Kidney (tissue), 13 donors: ENCODE measurements at regions not wholly inside any gene's neighbourhood (a gene's known extent, or its start where the extent isn't known, plus 50 kb on each side); places are given as distances from the start of the nearest gene placed in this dataset.

Experiments
- DNase-seq, 5 donors: peaks; one replicate each; pipeline ENCODE4 v3.0.0-alpha.2; 2013 to 2020
- FAIRE-seq: peaks from 2 replicates; lab custom pipeline; 2012; peaks lifted over from hg19 to GRCh38; lab: Jason Lieb, UNC
- H3K27ac ChIP-seq, 2 donors: one replicate each; pipeline ENCODE4 v1.7.0; 2013; ENCODE audit warnings: low read depth in 2 of 2, low read length in 2 of 2, inconsistent platforms in 1 of 2
- H3K27me3 ChIP-seq: one replicate; pipeline ENCODE4 v1.7.1; 2013; ENCODE audit warnings: low read length, inconsistent platforms; ENCODE audit not compliant: control insufficient read depth, insufficient read depth
- H3K36me3 ChIP-seq, 3 donors: one replicate each; pipeline versions ENCODE4 v1.7.0 to v1.7.1; 2013; ENCODE audit warnings: low read length in 3 of 3, control low read depth in 1 of 3, inconsistent platforms in 1 of 3; ENCODE audit not compliant: insufficient read depth in 3 of 3, control insufficient read depth in 2 of 3
- H3K4me1 ChIP-seq, 3 donors: one replicate each; pipeline versions ENCODE4 v1.7.0 to v1.7.1; 2013; ENCODE audit warnings: low read length in 3 of 3, inconsistent platforms in 1 of 3, low read depth in 1 of 3; ENCODE audit not compliant: control insufficient read depth in 2 of 3, insufficient read depth in 2 of 3
- H3K4me3 ChIP-seq, 3 donors: one replicate each; pipeline versions ENCODE4 v1.7.0 to v1.8.1; 2013; ENCODE audit warnings: low read length in 3 of 3, control low read depth in 1 of 3, inconsistent platforms in 1 of 3
- H3K9ac ChIP-seq, 3 donors: one replicate each; pipeline versions ENCODE4 v1.7.0 to v1.7.1; 2013; ENCODE audit warnings: low read length in 3 of 3, control low read depth in 1 of 3, inconsistent platforms in 1 of 3
- H3K9me3 ChIP-seq, 3 donors: one replicate each; pipeline versions ENCODE4 v1.7.0 to v1.7.1; 2013; ENCODE audit warnings: low read length in 3 of 3, control low read depth in 1 of 3, inconsistent platforms in 1 of 3; ENCODE audit not compliant: control insufficient read depth in 2 of 3, insufficient read depth in 1 of 3
- intact Hi-C: fragments of 100-400 bp; cut with DNase I; formaldehyde crosslinking; loops from one replicate; pipeline ENCODE4 v1.11.1; 2022
- TF ChIP-seq, protein P1 (sequence below): IDR thresholded peaks from 3 replicates; pipeline ENCODE4 v1.5.1; 2012; ENCODE audit warnings: mild to moderate bottlenecking, moderate library complexity, borderline replicate concordance; ENCODE audit not compliant: insufficient read depth; ENCODE audit errors: extremely low read depth
- donor health status: control.
- donor health status: control.
- donor health status: control.
- donor health status: control.
- donor health status: control.
- donor health status: DM: yes; HTN: yes; CAD: no.
- donor health status: Normal renal cell carcinoma (clear cell type).

DNA sequence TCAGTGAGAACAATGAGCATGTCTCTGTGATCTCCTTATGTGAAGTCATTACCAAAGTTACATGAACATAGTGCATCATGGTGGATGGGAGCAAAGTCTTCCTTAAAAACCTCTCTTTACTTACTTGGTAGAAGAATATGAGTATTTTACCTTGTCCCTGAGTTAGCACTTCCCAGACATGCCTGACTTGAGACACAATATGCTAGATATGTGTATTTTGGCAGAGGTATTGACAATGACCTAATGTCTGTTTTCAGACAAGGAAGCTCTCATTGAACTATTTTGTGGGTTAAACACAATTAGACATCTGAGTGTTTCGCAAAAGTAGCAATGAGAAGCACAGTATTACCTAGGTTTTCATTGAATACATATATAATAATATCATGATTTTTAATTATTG is 99.1 kb upstream of the MC4R start:
- FAIRE-seq (no peak), DNase-seq (no peak)
- no peaks in the 10 kb centered on the region for H3K9me3 ChIP-seq
- intact Hi-C loops = no loop called here
- no peaks in the 10 kb centered on the region for H3K27me3 ChIP-seq
- no peak overlapping the region for H3K4me3 ChIP-seq
- no peak overlapping the region for H3K27ac ChIP-seq
- no peaks in the 10 kb centered on the region for H3K36me3 ChIP-seq
- TF ChIP-seq, protein P1, sequence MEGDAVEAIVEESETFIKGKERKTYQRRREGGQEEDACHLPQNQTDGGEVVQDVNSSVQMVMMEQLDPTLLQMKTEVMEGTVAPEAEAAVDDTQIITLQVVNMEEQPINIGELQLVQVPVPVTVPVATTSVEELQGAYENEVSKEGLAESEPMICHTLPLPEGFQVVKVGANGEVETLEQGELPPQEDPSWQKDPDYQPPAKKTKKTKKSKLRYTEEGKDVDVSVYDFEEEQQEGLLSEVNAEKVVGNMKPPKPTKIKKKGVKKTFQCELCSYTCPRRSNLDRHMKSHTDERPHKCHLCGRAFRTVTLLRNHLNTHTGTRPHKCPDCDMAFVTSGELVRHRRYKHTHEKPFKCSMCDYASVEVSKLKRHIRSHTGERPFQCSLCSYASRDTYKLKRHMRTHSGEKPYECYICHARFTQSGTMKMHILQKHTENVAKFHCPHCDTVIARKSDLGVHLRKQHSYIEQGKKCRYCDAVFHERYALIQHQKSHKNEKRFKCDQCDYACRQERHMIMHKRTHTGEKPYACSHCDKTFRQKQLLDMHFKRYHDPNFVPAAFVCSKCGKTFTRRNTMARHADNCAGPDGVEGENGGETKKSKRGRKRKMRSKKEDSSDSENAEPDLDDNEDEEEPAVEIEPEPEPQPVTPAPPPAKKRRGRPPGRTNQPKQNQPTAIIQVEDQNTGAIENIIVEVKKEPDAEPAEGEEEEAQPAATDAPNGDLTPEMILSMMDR = no peak
- H3K9ac ChIP-seq = no peak overlapping the region
- H3K4me1 ChIP-seq = no peaks in the 10 kb centered on the region

DNA sequence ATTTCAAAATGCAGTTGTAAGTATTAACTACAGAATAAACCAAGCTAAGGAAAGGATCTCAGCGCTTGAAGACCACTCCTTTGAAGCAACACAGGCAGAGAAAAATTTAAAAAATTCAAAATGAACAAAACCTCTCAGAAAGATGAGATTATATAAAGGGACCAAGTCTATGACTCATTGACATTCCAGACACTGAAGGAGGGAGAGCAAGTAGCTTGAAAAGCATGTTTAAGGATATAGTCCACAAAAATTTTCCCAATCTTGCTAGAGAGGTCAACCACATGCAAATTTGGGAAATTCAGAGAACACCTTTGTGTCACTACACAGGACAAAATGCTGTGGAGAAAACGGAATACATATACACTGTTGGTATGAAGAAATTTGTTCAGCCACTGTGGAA is 112.6 kb upstream of the MC4R start:
- TF ChIP-seq, protein P1 = no peak
- H3K9ac ChIP-seq = no peak overlapping the region
- H3K36me3 ChIP-seq = no peaks in the 10 kb centered on the region
- no peak for DNase-seq
- no peak overlapping the region for H3K4me3 ChIP-seq
- no peaks in the 10 kb centered on the region for H3K4me1 ChIP-seq
- intact Hi-C loops = no loop called here
- H3K27ac ChIP-seq = no peak overlapping the region
- no peaks in the 10 kb centered on the region for H3K9me3 ChIP-seq
- H3K27me3 ChIP-seq = no peaks in the 10 kb centered on the region
- FAIRE-seq = no peak

DNA sequence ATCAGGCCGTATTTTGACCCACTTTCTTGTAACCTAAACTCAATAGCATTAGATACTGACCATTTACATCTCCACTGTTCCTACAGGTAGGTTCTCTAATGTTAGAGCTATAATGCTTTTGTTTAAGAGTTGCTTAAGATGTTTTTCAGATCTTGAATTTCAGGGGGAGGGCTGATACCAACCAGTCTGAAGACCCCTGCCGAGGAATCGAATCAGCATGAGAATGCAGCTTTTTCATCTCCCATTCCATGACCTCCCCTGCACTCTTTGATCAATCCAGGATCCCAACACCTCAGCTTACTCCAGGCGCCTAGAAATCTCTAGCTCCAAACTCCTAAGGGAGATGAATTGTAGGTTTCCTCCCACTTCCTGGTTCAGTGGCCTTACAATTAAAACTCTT is 120.5 kb upstream of the MC4R start:
- intact Hi-C loops = no loop called here
- Histone ChIP-seq H3K4me1 (no peaks in the 10 kb centered on the region), H3K4me3 (no peak overlapping the region), H3K36me3 (no peaks in the 10 kb centered on the region), H3K9ac (no peak overlapping the region), H3K27me3 (no peaks in the 10 kb centered on the region), H3K9me3 (no peaks in the 10 kb centered on the region), H3K27ac (no peak overlapping the region)
- no peak for DNase-seq
- TF ChIP-seq, protein P1 = no peak
- FAIRE-seq = no peak

DNA sequence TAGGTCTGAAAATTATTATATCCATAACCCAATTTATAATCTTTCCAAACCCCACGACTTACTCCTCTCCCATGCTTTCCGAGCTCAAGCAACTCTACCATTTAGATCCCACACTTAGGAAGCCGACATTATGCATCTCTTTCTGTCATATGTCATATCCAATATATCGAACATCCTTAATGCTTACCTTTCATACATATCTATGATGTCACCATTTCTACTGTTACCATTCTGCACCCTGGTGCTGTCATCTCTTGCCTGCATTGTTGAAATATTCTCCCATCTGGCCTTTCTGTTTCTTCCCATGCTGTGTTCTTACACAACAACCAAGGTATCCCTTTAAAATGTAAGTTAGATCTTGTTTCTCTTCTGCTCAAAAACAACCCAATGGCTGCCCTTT is 127.1 kb upstream of the MC4R start:
- Histone ChIP-seq H3K27ac (no peak overlapping the region), H3K4me3 (no peak overlapping the region), H3K36me3 (no peaks in the 10 kb centered on the region), H3K9me3 (no peaks in the 10 kb centered on the region), H3K27me3 (no peaks in the 10 kb centered on the region), H3K4me1 (no peaks in the 10 kb centered on the region), H3K9ac (no peak overlapping the region)
- TF ChIP-seq, protein P1 = no peak
- FAIRE-seq (no peak), DNase-seq (no peak)
- intact Hi-C loops = no loop called here
